ENCODE measurements at regions not wholly inside any gene's neighbourhood (a gene's known extent, or its start where the extent isn't known, plus 50 kb on each side); places are given as distances from the start of the nearest gene placed in this dataset.

DNA sequence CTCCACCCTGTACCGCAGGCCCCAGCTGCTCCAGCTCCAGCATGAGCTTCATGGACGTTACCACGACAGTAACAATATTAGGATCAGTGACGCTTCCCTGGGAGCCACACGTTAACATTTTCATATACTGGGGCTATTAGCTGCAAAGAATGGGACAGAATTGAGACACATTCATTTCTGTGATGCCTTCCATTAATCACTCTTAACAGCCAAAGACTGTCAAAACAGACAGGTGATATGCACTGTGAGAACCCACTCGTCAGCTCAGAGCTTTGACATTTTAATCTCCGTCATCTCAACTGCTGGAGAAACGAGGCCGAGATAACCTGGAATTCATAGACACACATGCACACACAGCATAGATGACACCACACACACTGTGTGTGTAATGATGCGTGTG, 408.4 kb upstream of the SHH start:
- TF ChIP-seq EP300 (IDR thresholded peaks at IDR 0.05) (no peak), POLR2A (IDR thresholded peaks at IDR 0.05) (no peak)
- TF ChIP-seq, protein P1, sequence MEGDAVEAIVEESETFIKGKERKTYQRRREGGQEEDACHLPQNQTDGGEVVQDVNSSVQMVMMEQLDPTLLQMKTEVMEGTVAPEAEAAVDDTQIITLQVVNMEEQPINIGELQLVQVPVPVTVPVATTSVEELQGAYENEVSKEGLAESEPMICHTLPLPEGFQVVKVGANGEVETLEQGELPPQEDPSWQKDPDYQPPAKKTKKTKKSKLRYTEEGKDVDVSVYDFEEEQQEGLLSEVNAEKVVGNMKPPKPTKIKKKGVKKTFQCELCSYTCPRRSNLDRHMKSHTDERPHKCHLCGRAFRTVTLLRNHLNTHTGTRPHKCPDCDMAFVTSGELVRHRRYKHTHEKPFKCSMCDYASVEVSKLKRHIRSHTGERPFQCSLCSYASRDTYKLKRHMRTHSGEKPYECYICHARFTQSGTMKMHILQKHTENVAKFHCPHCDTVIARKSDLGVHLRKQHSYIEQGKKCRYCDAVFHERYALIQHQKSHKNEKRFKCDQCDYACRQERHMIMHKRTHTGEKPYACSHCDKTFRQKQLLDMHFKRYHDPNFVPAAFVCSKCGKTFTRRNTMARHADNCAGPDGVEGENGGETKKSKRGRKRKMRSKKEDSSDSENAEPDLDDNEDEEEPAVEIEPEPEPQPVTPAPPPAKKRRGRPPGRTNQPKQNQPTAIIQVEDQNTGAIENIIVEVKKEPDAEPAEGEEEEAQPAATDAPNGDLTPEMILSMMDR (IDR thresholded peaks at IDR 0.05), result no peak
- intact Hi-C loops (cut with DNase I), result no loop called here
- 74 to 81% (median 81%) methylated on average over 10 of the region's 10 CpGs for WGBS, 3 donors
- no peak for DNase-seq
- Histone ChIP-seq H3K36me3 (no peaks in the 10 kb centered on the region), H3K27ac (no peak overlapping the region), H3K27me3 (no peaks in the 10 kb centered on the region), H3K4me1 (ENCODE audit: insufficient read depth) (no peaks in the 10 kb centered on the region), H3K9me3 (no peaks in the 10 kb centered on the region), H3K4me3 (no peak overlapping the region)

DNA sequence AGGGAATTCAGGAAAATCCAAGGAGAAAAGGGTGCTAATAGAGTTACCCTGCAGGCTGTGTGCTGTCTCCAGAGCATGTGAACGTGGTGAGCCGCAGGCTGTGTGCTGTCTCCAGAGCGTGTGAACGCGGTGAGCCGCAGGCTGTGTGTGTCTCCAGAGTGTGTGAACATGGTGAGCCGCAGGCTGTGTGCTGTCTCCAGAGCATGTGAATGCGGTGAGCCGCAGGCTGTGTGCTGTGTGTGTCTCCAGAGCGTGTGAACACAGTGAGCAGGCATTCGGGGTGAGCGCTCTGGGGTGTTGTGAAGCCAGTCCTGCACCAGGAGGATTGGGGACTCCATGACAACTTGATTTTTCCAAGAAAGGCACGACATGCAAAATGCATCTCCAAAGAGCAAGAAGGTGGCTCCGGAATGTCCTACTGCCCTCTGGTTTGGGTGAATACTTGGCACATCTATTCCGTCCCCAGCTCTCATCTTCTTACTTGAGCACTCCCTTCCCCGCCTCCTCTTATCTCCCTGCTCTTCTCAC, 407.9 kb upstream of the SHH start:
- Histone ChIP-seq H3K9me3 (no peaks in the 10 kb centered on the region), H3K27me3 (no peaks in the 10 kb centered on the region), H3K27ac (no peak overlapping the region), H3K4me1 (ENCODE audit: insufficient read depth) (no peaks in the 10 kb centered on the region), H3K36me3 (no peaks in the 10 kb centered on the region), H3K4me3 (no peak overlapping the region)
- DNase-seq, result no peak
- TF ChIP-seq EP300 (IDR thresholded peaks at IDR 0.05), result no peak
- TF ChIP-seq, protein P1 (IDR thresholded peaks at IDR 0.05), result no peak
- TF ChIP-seq POLR2A (IDR thresholded peaks at IDR 0.05), result no peak
- 79 to 83% (median 81%) methylated on average over 16 of the region's 16 CpGs for WGBS, 3 donors
- intact Hi-C loops (cut with DNase I), result no loop called here

DNA sequence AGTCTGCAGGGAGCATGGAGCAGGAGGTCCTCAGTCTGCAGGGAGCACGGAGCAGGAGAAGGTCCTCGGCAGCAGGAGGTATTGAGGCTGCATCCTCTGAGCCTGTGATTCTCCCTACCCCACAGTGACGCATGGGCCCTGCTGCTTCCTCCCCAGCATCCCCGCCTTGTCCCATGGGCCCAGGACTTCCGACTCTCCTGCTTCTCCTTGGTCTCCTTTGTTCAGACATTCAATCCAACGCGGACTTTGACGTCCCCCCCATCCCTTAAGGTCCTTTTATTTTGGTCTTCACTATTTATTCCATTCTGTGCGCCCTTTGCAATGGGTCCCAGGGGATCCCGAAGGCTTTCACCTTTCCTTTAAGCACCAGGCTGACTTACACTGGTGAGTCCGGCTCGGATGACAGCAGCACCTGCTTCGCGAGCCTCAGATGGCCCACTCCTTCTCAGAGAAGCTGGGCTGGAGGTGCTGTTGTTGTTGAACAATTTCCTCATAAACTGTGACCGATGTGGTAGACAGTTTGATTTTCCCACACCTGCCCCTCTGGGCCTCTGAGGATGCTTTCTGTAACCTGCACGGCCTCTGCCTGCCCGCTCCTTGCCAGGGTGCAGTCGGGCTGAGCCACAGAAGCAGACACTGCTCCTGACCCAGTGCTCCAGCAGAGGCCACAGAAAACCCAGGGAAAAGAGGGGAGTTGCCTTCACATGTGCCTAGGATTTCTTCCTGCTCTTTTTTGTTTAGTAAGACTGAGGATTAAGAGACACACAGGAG, 407.2 kb upstream of the SHH start:
- no peaks in the 10 kb centered on the region for H3K36me3 ChIP-seq
- no peaks in the 10 kb centered on the region for H3K27me3 ChIP-seq
- intact Hi-C loops (cut with DNase I), result no loop called here
- no peak for TF ChIP-seq EP300 (IDR thresholded peaks at IDR 0.05)
- TF ChIP-seq, protein P1 (IDR thresholded peaks at IDR 0.05), result no peak
- TF ChIP-seq POLR2A (IDR thresholded peaks at IDR 0.05), result no peak
- no peaks in the 10 kb centered on the region for H3K9me3 ChIP-seq
- WGBS, 3 donors, result 81 to 87% (median 82%) methylated on average over 18 of the region's 18 CpGs
- DNase-seq, result no peak
- H3K4me3 ChIP-seq, result no peak overlapping the region
- H3K4me1 ChIP-seq (ENCODE audit: insufficient read depth), result no peaks in the 10 kb centered on the region
- no peak overlapping the region for H3K27ac ChIP-seq

DNA sequence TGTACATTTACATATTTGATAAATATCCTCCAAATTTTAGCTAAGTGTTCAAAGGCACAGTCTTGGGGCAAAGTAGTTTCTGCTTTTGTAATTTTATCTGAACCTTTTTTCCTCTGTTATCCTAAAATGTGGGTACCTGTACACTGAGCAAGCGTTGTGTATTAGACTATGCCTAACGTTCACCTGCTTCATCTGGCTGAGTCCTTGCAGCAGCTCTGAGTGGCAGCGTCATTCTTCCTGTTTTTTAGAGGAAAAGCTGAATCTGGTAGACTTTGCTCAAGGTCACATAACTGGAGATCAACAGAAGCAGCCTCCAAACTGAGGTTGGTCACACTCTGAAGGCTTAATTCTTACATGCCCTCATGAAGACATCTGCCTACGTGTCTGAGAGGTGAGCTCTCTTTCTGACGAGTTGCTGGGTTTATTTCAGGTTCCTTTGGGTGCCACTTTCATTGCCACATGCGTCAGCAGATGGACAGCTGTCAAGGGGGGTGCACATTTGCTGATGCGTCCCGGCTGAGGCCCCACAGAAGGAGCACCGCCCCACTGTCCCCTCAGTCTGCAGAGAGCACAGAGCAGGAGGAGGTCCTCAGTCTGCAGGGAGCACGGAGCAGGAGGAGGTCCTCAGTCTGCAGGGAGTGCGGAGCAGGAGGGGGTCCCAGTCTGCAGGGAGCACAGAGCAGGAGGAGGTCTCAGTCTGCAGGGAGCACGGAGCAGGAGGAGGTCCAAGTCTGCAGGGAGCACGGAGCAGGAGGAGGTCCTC, 406.5 kb upstream of the SHH start:
- Histone ChIP-seq H3K27ac (no peak overlapping the region), H3K27me3 (no peaks in the 10 kb centered on the region), H3K36me3 (no peaks in the 10 kb centered on the region), H3K4me3 (no peak overlapping the region), H3K9me3 (no peaks in the 10 kb centered on the region), H3K4me1 (ENCODE audit: insufficient read depth) (no peaks in the 10 kb centered on the region)
- TF ChIP-seq EP300 (IDR thresholded peaks at IDR 0.05) (no peak), POLR2A (IDR thresholded peaks at IDR 0.05) (no peak)
- TF ChIP-seq, protein P1 (IDR thresholded peaks at IDR 0.05), result no peak
- DNase-seq, result no peak
- 63 to 76% (median 72%) methylated on average over 13 of the region's 13 CpGs for WGBS, 3 donors
- intact Hi-C loops (cut with DNase I), result no loop called here

Measured in ovary (tissue), 7 donors.